ENCODE measurements at regions not wholly inside any gene's neighbourhood (a gene's known extent, or its start where the extent isn't known, plus 50 kb on each side); places are given as distances from the start of the nearest gene placed in this dataset.

- TF ChIP-seq, protein P1, sequence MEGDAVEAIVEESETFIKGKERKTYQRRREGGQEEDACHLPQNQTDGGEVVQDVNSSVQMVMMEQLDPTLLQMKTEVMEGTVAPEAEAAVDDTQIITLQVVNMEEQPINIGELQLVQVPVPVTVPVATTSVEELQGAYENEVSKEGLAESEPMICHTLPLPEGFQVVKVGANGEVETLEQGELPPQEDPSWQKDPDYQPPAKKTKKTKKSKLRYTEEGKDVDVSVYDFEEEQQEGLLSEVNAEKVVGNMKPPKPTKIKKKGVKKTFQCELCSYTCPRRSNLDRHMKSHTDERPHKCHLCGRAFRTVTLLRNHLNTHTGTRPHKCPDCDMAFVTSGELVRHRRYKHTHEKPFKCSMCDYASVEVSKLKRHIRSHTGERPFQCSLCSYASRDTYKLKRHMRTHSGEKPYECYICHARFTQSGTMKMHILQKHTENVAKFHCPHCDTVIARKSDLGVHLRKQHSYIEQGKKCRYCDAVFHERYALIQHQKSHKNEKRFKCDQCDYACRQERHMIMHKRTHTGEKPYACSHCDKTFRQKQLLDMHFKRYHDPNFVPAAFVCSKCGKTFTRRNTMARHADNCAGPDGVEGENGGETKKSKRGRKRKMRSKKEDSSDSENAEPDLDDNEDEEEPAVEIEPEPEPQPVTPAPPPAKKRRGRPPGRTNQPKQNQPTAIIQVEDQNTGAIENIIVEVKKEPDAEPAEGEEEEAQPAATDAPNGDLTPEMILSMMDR (IDR thresholded peaks at IDR 0.05; ENCODE audit: low read depth, low read length, poor library complexity, severe bottlenecking), result no peak
- TF ChIP-seq EZH2phosphoT487 (IDR thresholded peaks at IDR 0.05; ENCODE audit: borderline replicate concordance, low read length), result no peak
Observed at GRCh38 chr6:81988446-81988845, 236.0 kb upstream of the TENT5A start.

All from DOHH2 (cell line).